ENCODE measurements at regions not wholly inside any gene's neighbourhood (a gene's known extent, or its start where the extent isn't known, plus 50 kb on each side); places are given as distances from the start of the nearest gene placed in this dataset.

GRCh38 chr20:7010527-7010926 lies 243.0 kb downstream of the BMP2 start:
- no peaks in the 10 kb centered on the region for H3K79me2 ChIP-seq (ENCODE audit: insufficient read depth)
- no peaks in the 10 kb centered on the region for H4K20me1 ChIP-seq (ENCODE audit: insufficient read depth)
- no peak overlapping the region for H3K4me3 ChIP-seq (ENCODE audit: low read depth in 2 of 2, low read length in 1 of 2)
- ChIA-PET POLR2A (no interaction called here), CTCF (no interaction called here)
- H3K4me1 ChIP-seq (ENCODE audit: control insufficient read depth in 1 of 2, insufficient read depth in 2 of 2, low read depth in 1 of 2, low read length in 1 of 2) = no peaks in the 10 kb centered on the region
- no peaks in the 10 kb centered on the region for H3K27me3 ChIP-seq (ENCODE audit: insufficient read depth)
- no peak overlapping the region for H3K9ac ChIP-seq
- 0 out of 2 replicates have a peak, but pooled peaks cover 5% of the 10 kb centered on the region for H3K9me3 ChIP-seq
- H3K4me2 ChIP-seq = no peak overlapping the region
- no peaks in the 10 kb centered on the region for H3F3A ChIP-seq (replicated peaks; ENCODE audit: insufficient read depth)
- WGBS (ENCODE audit: low lambda C conversion rate) = 10% methylated on average over 5 of the region's 5 CpGs
- no peak for TF ChIP-seq TAF1 (IDR thresholded peaks at IDR 0.05; ENCODE audit: borderline replicate concordance, low read depth, low read length)
- TF ChIP-seq MAX (IDR thresholded peaks at IDR 0.05; ENCODE audit: low read depth) = no peak
- no peak for TF ChIP-seq SIN3A (IDR thresholded peaks at IDR 0.05; ENCODE audit: borderline replicate concordance, low read depth, low read length)
- TF ChIP-seq NRF1 (IDR thresholded peaks at IDR 0.05; ENCODE audit: low read depth, low read length) = no peak
- no peak for TF ChIP-seq GABPA (IDR thresholded peaks at IDR 0.05; ENCODE audit: low read depth)
- TF ChIP-seq EZH2phosphoT487 (IDR thresholded peaks at IDR 0.05; ENCODE audit: borderline replicate concordance, low read depth) = no peak
- no peak for TF ChIP-seq YY1 (IDR thresholded peaks at IDR 0.05; ENCODE audit: low read depth)
- no peak for TF ChIP-seq MEF2A (IDR thresholded peaks at IDR 0.05; ENCODE audit: borderline replicate concordance, low read depth)
- no peak for TF ChIP-seq RFX5 (IDR thresholded peaks at IDR 0.05; ENCODE audit: low read length)
- no peak for TF ChIP-seq RCOR1 (IDR thresholded peaks at IDR 0.05; ENCODE audit: low read length)
- TF ChIP-seq ZBTB33 (IDR thresholded peaks at IDR 0.05; ENCODE audit: borderline replicate concordance, low read depth) = no peak
- no peak for TF ChIP-seq USF1 (IDR thresholded peaks at IDR 0.05; ENCODE audit: borderline replicate concordance, low read depth)
- TF ChIP-seq NFIC (IDR thresholded peaks at IDR 0.05; ENCODE audit: borderline replicate concordance) = no peak
- TF ChIP-seq ELF1 (IDR thresholded peaks at IDR 0.05) = no peak
- TF ChIP-seq REST (IDR thresholded peaks at IDR 0.05; ENCODE audit: low read depth, low read length) = no peak
- TF ChIP-seq CTCF (IDR thresholded peaks at IDR 0.05) = no peak
- 0 out of 2 replicates have a peak, but pooled peaks cover 6% of the 10 kb centered on the region for H3K9me2 ChIP-seq
- H2AFZ ChIP-seq (ENCODE audit: low read depth) = no peak overlapping the region
- no peaks in the 10 kb centered on the region for H3K36me3 ChIP-seq (replicated peaks in 1 of 2; ENCODE audit: control insufficient read depth in 1 of 2, insufficient read depth in 2 of 2, low read length in 1 of 2)
- DNase-seq = no peak
- H3K27ac ChIP-seq (ENCODE audit: low read depth in 2 of 2, low read length in 1 of 2) = no peak overlapping the region
